Skeletal muscle tissue (tissue), 3 donors: ENCODE measurements at regions not wholly inside any gene's neighbourhood (a gene's known extent, or its start where the extent isn't known, plus 50 kb on each side); places are given as distances from the start of the nearest gene placed in this dataset.
"Not testable (repeated sequence)": the region's sequence is repeated elsewhere in the genome, so short reads cannot be mapped to it uniquely, and the experiment has no call there.

Source experiments
- H3K27ac ChIP-seq: one replicate; pipeline ENCODE4 v1.7.0; 2013; ENCODE audit warnings: mild to moderate bottlenecking, low read depth, low read length, inconsistent platforms
- H3K27me3 ChIP-seq, 3 donors: one replicate each; pipeline ENCODE4 v1.7.0; 2013; ENCODE audit warnings: low read length in 3 of 3; ENCODE audit not compliant: control insufficient read depth in 3 of 3, insufficient read depth in 3 of 3
- H3K36me3 ChIP-seq, 3 donors: one replicate each; pipeline ENCODE4 v1.7.0; 2013; ENCODE audit warnings: low read length in 3 of 3; ENCODE audit not compliant: control insufficient read depth in 3 of 3, insufficient read depth in 3 of 3
- H3K4me1 ChIP-seq, 3 donors: one replicate each; pipeline ENCODE4 v1.7.0; 2013; ENCODE audit warnings: low read length in 3 of 3, mild to moderate bottlenecking in 3 of 3; ENCODE audit not compliant: control insufficient read depth in 3 of 3, insufficient read depth in 3 of 3
- H3K4me3 ChIP-seq, 3 donors: one replicate each; pipeline ENCODE4 v1.7.0; 2013; ENCODE audit warnings: low read length in 3 of 3
- H3K9ac ChIP-seq, 3 donors: one replicate each; pipeline ENCODE4 v1.7.0; 2013; ENCODE audit warnings: low read length in 3 of 3, mild to moderate bottlenecking in 3 of 3, moderate library complexity in 2 of 3, low read depth in 1 of 3
- H3K9me3 ChIP-seq, 3 donors: one replicate each; pipeline ENCODE4 v1.7.0; 2013; ENCODE audit warnings: low read length in 3 of 3; ENCODE audit not compliant: control insufficient read depth in 3 of 3
- donor health status: Osteomylitis.

DNA sequence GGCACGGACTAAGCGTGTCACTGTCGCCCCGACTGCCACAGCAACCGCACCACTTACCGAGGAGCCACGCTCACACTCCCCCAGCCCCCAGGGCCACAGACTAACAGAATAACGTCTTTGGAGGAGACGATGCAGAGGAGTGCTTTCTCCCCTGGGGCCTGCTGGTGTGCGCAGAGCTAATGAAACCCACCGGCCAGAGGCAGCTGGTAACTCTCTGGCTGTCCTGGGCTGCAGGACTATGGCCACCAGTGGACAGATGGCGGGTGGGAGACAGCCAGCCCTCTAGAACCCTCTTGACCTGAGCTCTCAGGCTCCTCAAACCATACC lies 228.0 kb downstream of the DLL1 start:
- Histone ChIP-seq H3K9me3 (no peaks in the 10 kb centered on the region), H3K27ac (no peak overlapping the region), H3K9ac (no peak overlapping the region), H3K4me3 (no peak overlapping the region), H3K27me3 (peaks cover 7 to 19% (median 14%) of the 10 kb centered on the region in 3 donors), H3K36me3 (no peaks in the 10 kb centered on the region), H3K4me1 (no peaks in the 10 kb centered on the region)

DNA sequence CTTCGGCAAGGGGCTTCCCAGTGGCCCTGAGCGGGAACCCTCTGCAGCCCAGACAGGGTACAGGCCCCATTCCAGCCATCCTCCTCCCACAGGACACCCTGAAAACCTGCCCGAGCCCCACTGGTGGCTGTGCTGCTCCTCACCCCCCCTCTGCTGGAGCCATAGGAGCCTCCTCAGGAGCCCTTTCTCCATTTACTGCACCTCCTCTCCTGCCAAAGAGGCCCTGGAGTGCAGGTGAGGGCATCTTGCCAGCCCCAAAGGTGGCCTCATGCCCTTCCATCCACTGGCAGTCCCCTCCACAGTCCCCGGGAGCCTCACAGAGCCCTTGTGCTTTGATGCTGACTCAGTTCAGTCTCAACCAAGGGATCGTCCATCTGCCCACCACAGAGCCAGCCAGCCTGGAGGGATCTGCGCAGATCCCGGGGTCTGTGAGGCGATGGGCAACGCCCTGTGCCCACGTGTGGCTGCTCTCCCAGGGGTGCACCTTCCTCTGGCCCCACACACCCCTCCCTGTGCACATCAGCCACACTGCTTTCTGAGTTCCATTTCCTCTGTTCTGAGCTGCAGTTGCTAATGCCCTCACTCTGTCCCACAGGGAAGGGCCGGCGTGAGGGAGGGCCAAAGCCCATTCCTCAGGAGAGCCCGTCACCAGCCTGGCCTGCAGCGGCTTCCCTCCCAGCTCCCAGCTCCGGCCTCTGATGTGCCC lies 228.5 kb downstream of the DLL1 start:
- no peaks in the 10 kb centered on the region for H3K9me3 ChIP-seq
- no peak overlapping the region for H3K27ac ChIP-seq
- no peak overlapping the region for H3K9ac ChIP-seq
- no peaks in the 10 kb centered on the region for H3K36me3 ChIP-seq
- H3K4me1 ChIP-seq: no peaks in the 10 kb centered on the region
- H3K27me3 ChIP-seq: peaks cover 2 to 14% (median 9%) of the 10 kb centered on the region in 3 donors
- H3K4me3 ChIP-seq: no peak overlapping the region

DNA sequence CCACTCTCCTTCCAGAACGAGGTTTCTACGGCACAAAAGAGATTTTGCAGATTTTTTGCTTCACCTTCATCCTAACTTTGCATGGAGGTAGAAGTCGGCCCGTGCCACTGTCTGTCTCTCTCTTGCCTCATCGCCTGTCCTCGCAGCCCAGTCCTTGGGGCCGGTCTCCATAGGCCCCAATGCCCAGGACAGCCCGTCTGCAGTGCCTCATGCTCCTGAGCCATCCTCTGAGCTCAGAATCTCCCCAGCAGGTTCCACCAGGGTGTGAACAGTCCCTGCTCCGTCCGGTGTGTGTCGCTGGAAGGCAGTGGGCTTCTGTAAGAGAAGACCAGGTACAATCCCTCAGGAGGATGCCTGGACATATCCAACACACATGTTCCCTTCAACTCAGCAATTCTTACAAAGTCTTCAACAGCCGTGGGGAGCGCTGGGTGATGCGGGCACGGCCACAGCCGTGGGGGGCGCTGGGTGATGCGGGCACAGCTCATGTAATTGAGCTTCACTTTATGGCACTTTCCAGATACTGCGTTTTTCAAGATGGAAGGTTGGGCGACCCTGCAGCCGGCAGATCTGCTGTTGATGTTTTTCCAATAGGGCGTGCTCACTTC lies 231.9 kb downstream of the DLL1 start:
- Histone ChIP-seq H3K9me3 (no peaks in the 10 kb centered on the region), H3K27ac (no peak overlapping the region), H3K9ac (no peak overlapping the region), H3K27me3 (peaks cover 3 to 20% (median 13%) of the 10 kb centered on the region in 3 donors), H3K4me3 (no peak overlapping the region), H3K4me1 (no peaks in the 10 kb centered on the region), H3K36me3 (no peaks in the 10 kb centered on the region)

DNA sequence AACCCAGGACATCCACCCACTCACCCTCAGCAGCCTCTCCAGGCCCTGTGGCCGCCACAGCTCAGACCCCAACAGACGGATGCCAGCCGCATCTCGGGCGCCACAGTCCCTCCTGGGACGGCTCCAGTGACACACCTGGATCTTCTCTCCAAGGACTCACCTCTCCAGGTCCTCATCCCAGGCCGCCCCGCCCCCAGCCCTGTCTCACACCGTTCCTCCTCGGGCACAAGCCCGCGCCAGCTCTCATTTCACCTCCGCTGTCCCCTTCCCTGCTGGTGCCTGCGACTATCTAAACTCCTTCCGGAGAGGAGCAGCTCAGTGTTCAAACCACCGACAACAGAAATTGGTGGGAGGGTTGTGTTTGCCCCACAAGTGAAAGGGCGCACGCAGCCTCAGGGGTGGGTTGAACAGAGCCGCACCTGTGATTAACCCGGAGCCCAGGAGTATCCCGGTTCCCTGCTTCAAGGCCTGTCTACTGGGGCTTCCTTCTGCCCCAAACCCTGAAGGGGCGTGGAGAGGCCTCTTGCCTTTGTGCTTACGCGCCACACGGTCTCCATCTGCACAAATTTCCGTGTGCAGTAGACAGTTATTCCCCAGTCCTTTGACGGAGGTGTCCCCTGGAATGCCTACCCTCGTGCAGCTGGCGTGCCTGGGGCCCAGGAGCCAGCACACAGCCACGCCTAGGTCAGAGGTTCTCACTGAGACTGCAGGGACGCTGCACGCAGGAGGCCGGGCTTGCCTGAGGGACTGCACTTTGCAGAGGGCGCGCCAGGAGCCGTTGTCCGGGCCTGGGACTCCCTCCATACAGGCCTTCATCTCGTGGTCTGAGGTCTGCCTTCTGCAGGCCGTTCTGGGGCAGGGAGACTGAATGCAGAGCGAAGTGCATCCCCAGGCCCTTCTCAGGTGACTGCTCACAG lies 232.7 kb downstream of the DLL1 start:
- no peak overlapping the region for H3K27ac ChIP-seq
- H3K4me1 ChIP-seq: peaks cover 0 to 6% (median 4%) of the 10 kb centered on the region in 3 donors
- no peaks in the 10 kb centered on the region for H3K36me3 ChIP-seq
- no peak overlapping the region for H3K4me3 ChIP-seq
- no peak overlapping the region for H3K9ac ChIP-seq
- no peaks in the 10 kb centered on the region for H3K9me3 ChIP-seq
- peaks cover 7 to 20% (median 18%) of the 10 kb centered on the region in 3 donors for H3K27me3 ChIP-seq

DNA sequence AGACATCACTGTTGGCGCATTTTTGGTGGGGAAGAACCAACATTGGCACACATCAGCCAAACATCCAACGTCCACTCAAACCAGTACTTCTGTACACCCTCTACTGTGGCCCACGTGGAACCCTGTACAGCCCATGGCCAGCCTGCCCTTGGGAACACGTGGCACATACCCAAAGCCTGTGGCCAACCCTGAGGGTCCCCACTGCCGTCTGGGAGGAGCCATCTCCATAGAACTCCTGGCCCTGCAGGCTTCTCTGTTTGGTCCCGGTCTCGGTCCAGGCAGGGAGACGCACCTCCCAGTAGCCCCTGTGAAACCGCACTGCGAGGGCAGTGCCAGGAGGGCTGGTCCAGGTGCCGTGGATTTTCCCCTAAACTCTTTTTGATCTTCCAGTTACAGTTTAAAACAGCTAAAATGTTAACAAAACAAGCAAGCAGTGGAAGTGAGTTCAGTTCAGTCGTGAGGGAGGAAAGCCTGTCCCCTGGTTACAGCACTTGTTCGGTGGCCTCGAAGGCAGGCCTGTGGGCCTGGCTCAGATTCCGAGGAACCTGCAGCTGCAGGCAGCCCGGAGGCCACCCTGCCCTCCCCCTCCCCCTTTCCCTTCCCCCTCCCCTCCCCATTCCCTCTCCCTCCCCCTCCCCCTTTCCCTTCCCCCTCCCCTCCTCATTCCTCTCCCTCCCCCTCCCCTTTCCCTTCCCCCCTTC lies 233.7 kb downstream of the DLL1 start:
- Histone ChIP-seq H3K4me3 (no peak overlapping the region), H3K9ac (no peak overlapping the region), H3K9me3 (no peaks in the 10 kb centered on the region), H3K36me3 (no peaks in the 10 kb centered on the region), H3K4me1 (peaks cover 0 to 8% (median 6%) of the 10 kb centered on the region in 3 donors), H3K27ac (no peak overlapping the region), H3K27me3 (peaks cover 7 to 22% (median 21%) of the 10 kb centered on the region in 3 donors)

DNA sequence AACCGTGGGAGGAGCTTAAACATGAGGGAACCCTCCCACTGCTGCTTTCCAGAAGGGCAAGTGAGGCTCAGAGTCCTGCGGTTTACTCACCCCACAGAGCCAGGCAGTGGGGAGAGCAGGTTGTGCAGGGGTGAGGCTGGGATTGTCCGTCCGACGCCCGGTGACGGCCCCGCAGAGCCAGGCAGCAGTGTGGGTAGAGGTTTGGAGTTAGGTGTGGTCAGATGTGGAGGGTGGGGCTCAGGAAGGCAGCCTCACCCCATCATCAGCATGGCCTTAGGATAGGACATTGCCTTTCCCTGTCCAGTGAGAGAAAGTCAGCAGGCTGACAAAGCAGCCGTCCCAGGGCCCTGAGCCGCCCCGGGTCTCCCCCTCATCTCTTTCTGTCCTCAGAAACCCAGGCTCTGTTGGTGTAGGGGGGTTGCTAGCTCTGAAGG lies 234.6 kb downstream of the DLL1 start:
- Histone ChIP-seq H3K36me3 (no peaks in the 10 kb centered on the region), H3K4me3 (no peak overlapping the region), H3K9ac (no peak overlapping the region), H3K4me1 (peaks cover 0 to 8% (median 6%) of the 10 kb centered on the region in 3 donors), H3K9me3 (no peaks in the 10 kb centered on the region), H3K27ac (no peak overlapping the region), H3K27me3 (peaks cover 7 to 27% (median 21%) of the 10 kb centered on the region in 3 donors)

DNA sequence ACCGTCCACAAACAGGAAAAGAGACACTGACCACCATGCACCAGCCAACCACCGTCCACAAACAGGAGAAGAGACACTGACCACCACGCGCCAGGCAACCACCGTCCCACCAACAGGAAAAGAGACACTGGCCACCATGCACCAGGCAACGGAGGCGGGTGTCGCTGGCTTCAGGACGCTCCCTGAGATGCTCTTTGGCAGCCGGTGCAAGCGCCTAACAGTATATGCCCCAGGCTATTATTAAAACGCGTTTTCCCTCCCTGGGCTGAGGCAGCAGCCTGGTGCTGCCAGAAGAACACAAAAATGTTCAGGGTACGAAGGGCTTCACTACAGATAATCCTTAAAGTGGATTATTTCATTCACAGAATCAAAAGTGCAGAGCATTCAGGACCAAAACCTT lies 235.1 kb downstream of the DLL1 start:
- H3K27me3 ChIP-seq: peaks cover 7 to 27% (median 21%) of the 10 kb centered on the region in 3 donors
- not testable (repeated sequence) for H3K9ac ChIP-seq, H3K4me3 ChIP-seq, H3K9me3 ChIP-seq, H3K27ac ChIP-seq, H3K36me3 ChIP-seq, H3K4me1 ChIP-seq

DNA sequence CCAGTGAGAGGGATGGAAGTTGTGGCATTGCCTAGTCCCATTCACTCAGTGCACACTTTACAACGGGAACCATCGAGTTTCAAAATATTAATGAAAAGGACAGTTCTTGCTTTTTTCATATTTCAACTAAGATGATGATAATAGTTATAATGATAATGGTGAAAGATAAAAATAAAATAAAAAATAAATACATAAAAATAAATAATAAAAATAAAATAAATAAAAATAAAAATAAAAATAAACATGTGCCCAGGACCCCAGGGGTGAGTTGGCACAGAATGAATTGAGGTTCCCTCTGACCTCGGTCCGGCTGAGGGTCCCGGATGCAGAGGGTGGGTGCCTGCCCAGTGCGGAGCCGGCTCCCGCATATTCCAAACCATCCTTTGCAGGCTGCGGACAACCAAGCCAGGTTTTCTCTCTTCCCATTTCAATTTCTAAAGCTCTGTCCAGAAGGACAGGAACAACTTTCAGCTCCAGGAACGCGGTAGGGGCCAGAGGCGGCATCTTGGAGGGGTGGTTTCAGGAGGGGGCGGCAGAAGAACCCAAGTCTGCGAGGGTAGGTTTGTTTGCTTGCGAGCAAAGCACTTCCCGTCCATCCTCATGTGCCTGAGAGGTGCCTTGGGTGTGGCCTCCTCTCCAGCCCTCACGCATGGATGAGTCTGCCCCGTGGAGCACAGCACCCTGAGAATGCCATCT lies 236.8 kb downstream of the DLL1 start:
- peaks cover 7 to 27% (median 21%) of the 10 kb centered on the region in 3 donors for H3K27me3 ChIP-seq
- no peak overlapping the region for H3K9ac ChIP-seq
- no peak overlapping the region for H3K4me3 ChIP-seq
- peaks cover 15 to 26% (median 20%) of the 10 kb centered on the region in 3 donors for H3K4me1 ChIP-seq
- no peaks in the 10 kb centered on the region for H3K9me3 ChIP-seq
- H3K27ac ChIP-seq: no peak overlapping the region
- H3K36me3 ChIP-seq: no peaks in the 10 kb centered on the region
